ENCODE measurements at regions not wholly inside any gene's neighbourhood (a gene's known extent, or its start where the extent isn't known, plus 50 kb on each side); places are given as distances from the start of the nearest gene placed in this dataset.
"Not testable (repeated sequence)": the region's sequence is repeated elsewhere in the genome, so short reads cannot be mapped to it uniquely, and the experiment has no call there.

GRCh38 chr10:78602201-78602932, 466.4 kb upstream of the ZMIZ1 start:
- no peak for DNase-seq

DNA sequence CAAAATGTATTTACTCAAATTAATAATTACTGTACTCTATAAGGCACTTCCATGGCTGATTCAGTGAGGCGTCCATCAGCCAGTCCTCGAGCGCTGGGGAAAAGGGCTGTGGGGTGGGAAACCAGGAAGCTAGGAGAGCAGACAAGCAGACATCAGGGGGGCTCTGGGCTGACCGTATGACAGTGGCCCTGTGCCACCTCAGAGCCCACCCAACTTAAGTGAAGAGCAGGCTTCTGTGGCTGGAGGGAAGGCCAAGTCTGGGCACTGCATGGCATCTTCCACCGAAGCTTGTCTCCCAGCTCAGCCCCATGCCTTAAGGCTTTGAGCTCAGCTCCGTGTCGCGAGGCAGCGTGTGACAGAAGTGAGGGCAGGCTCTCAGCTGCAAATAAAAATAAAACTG, 464.5 kb upstream of the ZMIZ1 start:
- DNase-seq = no peak

- DNase-seq = no peak
These were observed 464.0 kb upstream of the ZMIZ1 start for GRCh38 chr10:78604721-78605120.

DNA sequence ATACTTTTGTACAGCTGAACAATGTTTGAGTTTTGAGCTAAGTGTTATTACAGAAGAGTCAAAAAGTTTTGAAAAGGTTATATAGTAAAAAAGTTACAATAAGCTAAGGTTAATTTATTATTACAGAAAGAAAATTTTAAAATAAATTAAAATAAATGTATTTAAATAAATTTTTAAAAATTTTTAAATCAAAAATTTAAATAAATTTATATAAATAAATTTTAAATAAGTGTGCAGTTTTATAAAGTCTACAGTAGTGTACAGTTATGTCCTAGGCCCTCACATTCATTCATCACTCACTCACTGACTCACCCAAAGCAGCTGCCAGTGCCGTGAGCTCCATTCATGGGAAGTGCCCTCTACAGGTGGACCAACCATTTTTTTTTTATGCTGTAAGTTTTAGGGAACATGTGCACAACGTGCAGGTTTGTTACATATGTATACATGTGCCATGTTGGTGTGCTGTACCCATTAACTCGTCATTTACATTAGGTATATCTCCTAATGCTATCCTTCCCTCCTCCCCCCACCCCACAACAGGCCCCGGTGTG, 462.9 kb upstream of the ZMIZ1 start:
- DNase-seq = no peak

GRCh38 chr10:78606766-78607165, 462.0 kb upstream of the ZMIZ1 start:
- not testable (repeated sequence) for DNase-seq

DNA sequence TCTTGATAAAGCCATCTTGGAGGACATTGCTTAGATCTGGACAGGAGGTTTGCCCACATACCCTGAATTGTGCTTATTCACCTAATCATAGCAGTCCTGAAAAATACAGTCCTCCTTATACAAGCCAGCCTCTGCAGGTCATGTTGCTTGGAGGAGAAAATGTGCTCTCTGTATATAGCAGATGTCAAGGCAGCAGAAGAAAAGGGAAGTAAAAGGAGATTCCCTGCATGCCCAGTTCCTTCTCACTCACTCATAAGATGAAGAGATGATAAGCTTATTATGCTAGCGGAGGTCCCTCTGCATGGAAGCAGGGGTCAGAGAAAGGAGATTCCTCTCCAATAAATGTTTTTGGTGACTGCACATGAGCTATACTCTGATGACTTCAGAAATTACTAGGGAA, 458.8 kb upstream of the ZMIZ1 start:
- no peak for DNase-seq

DNA sequence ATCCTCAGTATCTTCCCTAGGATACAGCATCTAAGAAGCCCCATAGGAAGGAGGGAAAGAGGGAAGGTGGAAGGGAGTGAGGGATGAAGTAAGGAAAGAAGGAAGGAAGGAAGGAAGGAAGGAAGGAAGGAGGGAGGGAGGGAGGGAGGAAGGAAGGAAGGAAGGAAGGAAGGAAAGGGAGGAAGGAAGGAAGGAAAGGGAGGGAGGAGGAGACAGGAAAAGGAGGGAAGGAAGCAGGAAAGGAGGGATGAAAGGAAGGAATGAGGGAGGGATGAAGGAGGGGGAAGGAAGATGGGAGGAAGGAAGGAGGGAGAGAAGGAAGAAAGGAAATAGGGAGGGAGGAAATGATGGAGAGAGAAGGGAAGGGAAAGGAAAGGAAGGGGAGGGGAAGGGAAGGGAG, 455.6 kb upstream of the ZMIZ1 start:
- DNase-seq = no peak

GRCh38 chr10:78614267-78614666, 454.5 kb upstream of the ZMIZ1 start:
- DNase-seq = no peak

DNA sequence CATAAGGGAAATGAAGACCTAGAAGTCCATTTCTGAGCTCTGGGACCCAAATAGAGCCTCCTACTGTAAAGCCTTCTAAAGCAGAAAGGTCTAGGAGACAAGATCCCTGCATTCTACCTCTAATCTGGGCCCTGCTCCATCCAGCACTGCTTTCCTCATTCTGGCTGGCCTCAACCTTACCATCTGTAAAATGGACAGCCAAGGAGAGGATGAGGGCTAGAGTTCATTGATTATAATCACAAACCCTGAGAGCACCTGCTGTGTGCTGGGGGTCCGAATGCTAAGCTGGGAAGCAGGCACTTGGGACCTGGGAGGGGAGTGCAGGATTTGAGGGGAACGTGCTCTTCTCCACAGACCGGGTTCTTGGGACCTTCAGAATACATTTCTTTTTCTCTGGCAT, 454.0 kb upstream of the ZMIZ1 start:
- DNase-seq = no peak

- DNase-seq = no peak
These were observed 452.6 kb upstream of the ZMIZ1 start for GRCh38 chr10:78616125-78616695.

DNA sequence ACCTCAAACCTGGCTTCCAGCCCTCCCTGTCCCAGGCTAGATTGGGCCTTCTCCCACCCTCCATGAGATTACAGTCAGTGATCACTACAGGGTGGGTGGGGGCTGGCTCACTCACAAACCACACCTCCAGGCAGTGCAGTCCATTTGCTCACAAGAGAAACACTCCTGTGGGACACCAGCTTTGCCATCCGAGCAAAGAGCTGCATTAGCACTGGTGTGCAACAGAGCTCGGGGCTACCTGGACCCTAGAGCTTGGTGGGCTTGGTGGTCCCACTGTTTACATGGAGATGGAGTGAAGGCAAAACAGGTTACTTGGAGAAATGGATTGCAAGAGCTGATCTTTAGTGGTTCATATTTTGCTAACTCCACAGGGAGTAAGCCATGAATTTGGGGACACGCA, 451.7 kb upstream of the ZMIZ1 start:
- DNase-seq = no peak

DNA sequence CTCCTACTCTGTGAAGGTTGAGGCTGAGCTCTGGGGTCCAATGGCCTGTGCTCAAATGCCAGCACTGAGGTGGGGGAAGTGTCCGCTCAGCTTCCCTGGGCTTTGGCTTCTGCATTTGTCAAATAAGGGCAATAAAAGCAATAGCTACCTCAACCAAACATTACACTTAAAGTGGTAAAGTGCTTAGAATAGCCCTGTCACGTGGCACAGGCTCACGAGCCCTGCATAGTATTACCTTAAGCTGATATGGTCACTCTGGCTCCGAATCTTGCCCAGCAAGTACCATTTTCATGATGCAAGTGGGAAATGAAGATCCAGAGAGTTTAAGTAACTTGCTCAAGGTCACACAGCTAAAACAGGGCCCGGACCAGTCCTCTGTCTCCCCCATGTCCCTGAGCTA, 451.1 kb upstream of the ZMIZ1 start:
- DNase-seq = no peak

DNA sequence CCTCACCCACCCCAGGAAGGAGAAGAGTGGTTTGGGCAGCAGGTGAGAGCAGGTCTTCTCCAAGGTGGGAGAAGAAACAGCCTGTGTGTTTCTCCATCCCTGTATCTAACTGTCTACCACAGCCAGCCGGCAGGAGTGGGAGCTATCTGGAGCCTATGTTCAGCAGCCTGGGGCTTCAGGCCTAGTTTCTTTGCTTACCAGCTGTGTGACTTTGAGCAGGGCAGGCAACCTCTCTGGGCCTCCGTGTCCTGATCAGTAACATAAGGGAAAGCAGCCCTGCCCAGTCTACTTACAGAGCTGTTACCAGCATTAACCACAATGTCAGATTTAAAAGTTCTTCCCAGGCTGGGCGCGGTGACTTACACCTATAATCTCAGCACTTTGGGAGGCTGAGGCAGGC, 450.7 kb upstream of the ZMIZ1 start:
- no peak for DNase-seq

- no peak for DNase-seq
These were observed 449.5 kb upstream of the ZMIZ1 start for GRCh38 chr10:78619115-78619851.

- DNase-seq = no peak
These were observed 448.9 kb upstream of the ZMIZ1 start for GRCh38 chr10:78619896-78620295.

DNA sequence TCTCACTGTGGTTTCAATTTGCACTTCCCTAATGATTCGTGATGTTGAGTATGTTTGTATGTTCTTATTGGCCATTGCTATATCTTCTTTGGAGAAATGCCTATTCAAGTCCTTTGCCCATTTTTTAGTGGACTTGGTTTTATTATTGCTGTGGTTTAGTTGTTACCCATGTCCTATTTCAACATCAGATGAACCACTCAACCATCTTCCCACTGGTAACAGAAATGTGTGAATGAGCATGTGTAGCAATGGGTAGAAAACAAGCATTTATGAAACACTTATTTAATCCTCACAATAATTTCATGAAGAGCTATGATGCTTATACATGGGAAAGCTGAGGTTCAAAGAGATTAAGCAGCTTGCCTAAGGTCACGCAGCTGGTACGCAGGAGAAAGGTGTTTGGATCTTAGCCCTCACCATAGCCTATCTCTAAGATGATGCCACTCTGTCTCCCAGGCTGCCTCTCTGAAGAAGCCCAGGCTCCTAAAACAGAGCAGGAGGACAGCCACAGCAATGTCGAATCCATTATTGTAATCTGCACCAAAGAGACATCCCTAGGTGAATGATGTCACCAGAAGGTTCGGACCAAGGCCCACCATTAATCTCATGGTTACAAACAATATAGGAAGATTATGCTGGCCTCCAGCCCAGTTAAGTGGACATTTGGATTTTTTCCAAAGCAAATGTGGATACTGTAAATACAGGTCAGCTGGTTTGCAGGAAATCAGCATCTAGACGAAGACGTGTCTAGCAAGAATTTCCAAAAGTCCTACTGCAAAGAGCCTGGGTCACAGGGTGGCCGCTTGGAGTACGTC, 447.6 kb upstream of the ZMIZ1 start:
- DNase-seq = no peak

DNA sequence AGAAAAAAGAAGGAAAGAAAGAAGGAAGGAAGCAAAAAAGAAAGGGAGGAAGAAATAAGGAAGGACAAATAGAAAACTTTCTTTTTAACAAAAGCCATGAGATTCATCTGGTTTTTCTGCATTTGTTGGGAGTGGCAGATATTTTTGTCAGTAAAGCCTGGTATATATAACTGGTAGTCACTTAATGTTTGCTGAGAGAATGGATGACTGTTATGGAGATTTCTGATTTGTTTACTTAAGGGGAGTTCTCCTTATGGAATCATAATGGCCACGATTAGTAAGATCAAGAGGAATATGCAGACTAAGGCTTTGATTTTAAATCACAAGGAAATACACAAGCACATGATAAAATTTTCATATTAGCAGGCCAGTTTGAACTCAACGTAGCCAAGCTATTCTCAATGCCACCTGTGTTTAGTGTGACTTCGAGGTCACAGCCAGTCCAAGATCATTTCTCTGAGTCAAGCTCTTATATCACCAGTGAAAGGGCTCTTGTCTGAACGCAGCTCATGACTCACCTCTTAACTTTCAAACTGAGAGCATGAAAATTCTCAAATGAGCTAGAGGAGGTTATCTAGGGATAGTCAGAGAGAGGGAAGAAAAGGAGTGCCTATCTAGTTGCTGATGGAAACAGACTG, 445.1 kb upstream of the ZMIZ1 start:
- DNase-seq = no peak

DNA sequence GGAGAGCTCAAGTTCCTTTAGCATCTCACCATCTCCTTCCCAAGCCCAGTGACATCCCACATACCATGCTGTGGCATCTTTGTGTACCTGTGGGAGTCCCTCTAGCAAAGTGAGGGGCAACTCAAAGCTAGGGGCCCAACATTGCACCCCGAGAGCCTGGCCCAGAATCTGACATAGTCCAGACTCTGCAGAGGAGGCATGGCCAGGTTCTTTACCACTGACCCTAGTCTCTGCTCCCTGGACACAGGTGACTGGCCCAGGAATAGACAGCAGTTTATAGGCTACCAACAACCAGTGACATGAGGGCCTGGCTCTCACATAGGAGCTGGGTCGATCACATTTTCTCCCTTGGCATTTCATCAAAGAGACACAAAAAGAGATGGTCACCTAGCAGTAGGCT, 444.0 kb upstream of the ZMIZ1 start:
- DNase-seq = no peak

GRCh38 chr10:78626471-78626870, 442.3 kb upstream of the ZMIZ1 start:
- DNase-seq = no peak

DNA sequence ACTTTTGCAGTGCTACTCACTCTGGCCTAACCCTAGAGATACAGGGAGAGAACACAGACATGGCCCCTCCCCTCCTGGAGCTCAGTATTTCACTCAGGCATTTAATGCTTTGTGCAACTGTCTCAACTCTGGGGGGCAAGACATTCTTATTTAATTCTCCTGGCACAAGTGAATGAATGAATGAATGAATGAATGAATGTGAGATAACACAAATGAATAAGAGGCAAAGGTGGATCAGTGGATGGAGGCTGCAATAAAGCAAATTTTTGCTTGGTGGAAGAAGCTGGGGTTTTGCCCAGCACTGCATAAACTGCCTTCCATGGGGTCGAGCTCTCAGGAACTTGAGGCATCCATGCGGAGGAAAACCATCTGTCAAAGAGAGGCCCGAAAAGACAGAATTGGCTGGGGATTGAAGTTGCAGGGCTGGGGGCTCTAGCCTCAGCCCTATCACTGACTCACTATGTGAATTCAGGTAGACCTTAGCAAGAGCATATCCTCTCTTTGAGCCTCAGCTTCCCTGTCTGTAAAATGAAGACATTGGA, 441.4 kb upstream of the ZMIZ1 start:
- DNase-seq = no peak

DNA sequence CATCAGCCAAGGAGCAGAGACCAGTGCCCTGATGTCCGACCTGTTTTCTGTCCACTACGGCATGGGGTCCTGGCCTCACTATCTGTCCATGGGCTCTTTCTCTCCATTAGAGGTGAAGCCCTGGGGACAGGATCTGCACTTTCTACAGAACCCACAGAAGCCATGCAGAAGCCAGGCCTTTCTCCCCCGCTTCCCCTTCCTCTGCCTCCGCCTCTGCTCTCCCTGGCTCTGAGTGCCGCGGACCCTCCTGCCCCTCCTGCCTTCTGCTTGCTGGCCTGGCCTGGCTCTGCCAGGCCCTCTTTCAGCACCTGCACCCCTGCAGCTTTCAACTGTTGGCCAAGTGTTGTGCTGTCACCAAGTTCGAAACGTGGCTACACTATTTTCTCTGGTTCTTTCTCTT, 439.8 kb upstream of the ZMIZ1 start:
- DNase-seq = no peak

GRCh38 chr10:78629773-78630172, 439.0 kb upstream of the ZMIZ1 start:
- DNase-seq = no peak
